ACHN (cell line): ENCODE measurements at regions not wholly inside any gene's neighbourhood (a gene's known extent, or its start where the extent isn't known, plus 50 kb on each side); places are given as distances from the start of the nearest gene placed in this dataset.
A peak's percentile ranks its signal among the peaks of the same experiment; 100 is the strongest.
"Not testable (repeated sequence)": the region's sequence is repeated elsewhere in the genome, so short reads cannot be mapped to it uniquely, and the experiment has no call there.

Experiments
- DNase-seq: peaks from one replicate; pipeline ENCODE4 v3.0.0-alpha.2; 2015
- in situ Hi-C: cut with HindIII; loops from 2 replicates; pipeline ENCODE4 v1.10.0; 2017; ENCODE audit warnings: low sequenced_read_pairs, low pct_ligation_motif_present, low pct_unique_long_range_greater_than_20kb

DNA sequence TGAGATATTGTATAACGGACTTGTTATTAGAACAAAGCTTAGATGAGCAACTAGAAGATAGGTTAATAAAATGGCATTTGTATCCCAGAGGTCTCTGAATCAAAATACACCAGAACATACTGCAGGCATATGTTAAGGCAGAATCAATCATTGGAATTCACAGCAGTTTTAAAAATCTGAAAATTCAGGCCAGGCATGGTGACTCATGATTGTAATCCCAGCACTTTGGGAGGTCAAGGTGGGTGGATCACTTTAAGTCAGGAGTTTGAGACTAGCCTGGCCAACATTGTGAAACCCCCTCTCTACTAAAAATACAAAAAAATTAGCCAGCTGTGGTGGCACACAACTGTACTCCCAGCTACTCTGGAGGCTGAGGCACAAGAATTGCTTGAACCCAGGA is 405.2 kb downstream of the ZEB2 start:
- in situ Hi-C loops, result no loop called here
- no peak for DNase-seq

DNA sequence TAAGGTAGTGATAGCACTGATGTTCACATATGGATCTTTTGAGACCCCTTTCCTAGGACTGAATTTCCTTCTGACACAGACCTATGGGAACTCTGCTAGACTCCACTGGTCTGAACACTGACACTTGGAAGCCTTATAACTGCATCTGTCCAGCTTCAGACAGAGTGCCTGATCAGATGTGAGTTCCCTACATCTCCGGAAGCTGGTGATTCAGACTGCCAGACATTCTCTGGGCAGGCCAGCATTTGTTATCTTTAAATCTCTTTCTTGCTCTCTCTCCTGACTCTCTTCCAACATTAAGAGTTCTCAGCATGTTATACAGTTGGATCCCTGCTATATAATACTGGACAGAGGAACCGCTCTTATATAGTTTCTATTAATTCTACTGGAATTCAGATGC is 408.5 kb downstream of the ZEB2 start:
- DNase-seq, result no peak
- in situ Hi-C loops, result no loop called here

- DNase-seq, in situ Hi-C loops: not testable (repeated sequence)
Measured at GRCh38 chr2:144106104-144106503, 413.8 kb downstream of the ZEB2 start.

GRCh38 chr2:144102386-144102785 is 417.5 kb downstream of the ZEB2 start:
- in situ Hi-C loops, result no loop called here
- no peak for DNase-seq

GRCh38 chr2:144099780-144100377 is 420.0 kb downstream of the ZEB2 start:
- in situ Hi-C loops, result no loop called here
- DNase-seq, result peak; percentile 81

DNA sequence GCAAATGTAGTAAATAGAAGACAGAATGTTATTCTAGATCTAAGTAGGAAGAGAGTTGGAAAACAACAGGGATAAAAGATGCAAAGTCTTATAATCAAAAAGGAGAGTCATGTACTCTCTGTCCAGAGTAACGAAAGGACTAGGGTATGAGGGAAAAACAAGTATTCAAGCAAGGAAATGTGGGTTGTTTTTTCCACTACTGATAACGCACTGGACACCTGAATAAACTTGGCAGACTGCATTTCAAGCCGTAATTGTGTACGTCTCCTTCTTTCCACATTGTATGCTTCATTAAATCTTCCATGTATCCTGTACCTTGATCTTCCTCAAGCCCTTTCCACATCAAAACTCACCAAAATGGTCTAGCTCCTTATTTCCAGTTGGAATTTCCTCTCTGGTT is 420.6 kb downstream of the ZEB2 start:
- DNase-seq, result no peak
- in situ Hi-C loops, result no loop called here

GRCh38 chr2:144097440-144098225 is 422.3 kb downstream of the ZEB2 start:
- in situ Hi-C loops, result no loop called here
- no peak for DNase-seq

GRCh38 chr2:144096531-144096930 is 423.4 kb downstream of the ZEB2 start:
- in situ Hi-C loops, result no loop called here
- no peak for DNase-seq

GRCh38 chr2:144094408-144095151 is 425.3 kb downstream of the ZEB2 start:
- in situ Hi-C loops, result no loop called here
- DNase-seq, result no peak

DNA sequence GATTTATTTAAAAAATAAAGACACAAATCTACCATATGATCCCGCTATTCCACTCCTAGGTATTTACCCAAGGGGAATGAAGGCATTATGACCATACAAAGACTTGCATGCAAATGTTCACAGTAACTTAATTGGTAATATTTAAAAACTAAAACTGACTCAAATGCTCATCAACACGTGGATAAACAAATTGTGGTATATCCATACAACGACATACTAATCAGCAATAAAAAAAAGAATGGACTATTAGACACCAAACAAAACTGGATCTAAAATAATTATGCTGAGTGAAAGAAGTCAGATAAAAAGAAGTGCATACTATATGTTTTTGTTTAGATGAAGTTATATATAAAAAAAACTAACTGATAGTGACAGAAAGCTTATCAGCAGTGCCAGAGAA is 428.3 kb downstream of the ZEB2 start:
- DNase-seq, result no peak
- in situ Hi-C loops, result no loop called here

- DNase-seq, result no peak
- in situ Hi-C loops, result no loop called here
Measured at GRCh38 chr2:144088863-144089262, 431.1 kb downstream of the ZEB2 start.

- no peak for DNase-seq
- in situ Hi-C loops, result no loop called here
Measured at GRCh38 chr2:144086965-144087364, 433.0 kb downstream of the ZEB2 start.

- DNase-seq, result no peak
- in situ Hi-C loops, result no loop called here
Measured at GRCh38 chr2:144085016-144085415, 434.9 kb downstream of the ZEB2 start.

DNA sequence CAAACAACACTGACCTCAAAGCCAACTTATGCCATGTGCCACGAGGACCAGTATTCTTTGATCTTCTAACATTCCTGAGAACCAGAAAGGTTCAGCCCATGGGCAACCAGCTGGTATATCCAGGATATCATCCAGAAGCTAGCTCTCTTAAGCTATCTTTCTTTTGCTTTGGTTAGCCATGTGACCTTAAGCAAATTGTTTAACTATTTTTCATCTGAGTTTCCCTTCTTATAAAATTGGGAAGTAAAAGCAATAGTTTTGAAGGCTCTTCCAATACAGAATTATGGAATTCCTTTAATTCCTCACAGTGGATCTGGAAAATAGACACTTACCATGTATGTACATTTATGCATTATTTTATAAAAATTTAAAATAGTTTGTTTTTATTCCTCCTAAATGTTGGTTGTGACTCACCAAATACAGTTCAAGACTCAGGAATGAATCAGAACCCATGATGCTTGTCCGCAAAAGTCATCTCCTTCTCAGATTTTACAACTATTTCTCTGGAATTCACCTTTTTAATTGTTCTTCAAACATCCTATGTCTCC is 435.7 kb downstream of the ZEB2 start:
- peak; percentile 68 for DNase-seq

DNA sequence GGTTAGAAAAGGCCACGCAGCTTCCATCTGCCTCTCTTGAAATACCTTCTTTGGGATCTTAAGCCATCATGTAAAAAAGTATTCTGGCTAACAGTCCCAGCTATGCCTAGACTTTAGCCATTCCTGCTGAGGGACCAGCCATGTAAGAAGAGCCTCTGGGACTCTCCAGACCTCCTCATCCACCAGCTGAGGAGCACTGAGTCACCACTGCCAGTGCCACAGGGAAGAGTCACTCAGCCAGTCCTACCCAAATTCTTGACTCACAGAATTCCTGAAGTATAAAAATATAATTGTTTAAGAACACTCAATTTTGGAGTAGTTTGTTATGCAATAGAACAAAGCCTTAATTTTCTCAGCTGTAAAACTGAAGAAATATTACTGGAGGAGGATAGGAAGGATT is 436.7 kb downstream of the ZEB2 start:
- peak; percentile 19 for DNase-seq
- in situ Hi-C loops, result no loop called here

More for the DNA sequence above, 435.7 kb downstream of the ZEB2 start:
- in situ Hi-C loops, result no loop called here

GRCh38 chr2:144082777-144083176 is 437.1 kb downstream of the ZEB2 start:
- in situ Hi-C loops, result no loop called here
- no peak for DNase-seq

DNA sequence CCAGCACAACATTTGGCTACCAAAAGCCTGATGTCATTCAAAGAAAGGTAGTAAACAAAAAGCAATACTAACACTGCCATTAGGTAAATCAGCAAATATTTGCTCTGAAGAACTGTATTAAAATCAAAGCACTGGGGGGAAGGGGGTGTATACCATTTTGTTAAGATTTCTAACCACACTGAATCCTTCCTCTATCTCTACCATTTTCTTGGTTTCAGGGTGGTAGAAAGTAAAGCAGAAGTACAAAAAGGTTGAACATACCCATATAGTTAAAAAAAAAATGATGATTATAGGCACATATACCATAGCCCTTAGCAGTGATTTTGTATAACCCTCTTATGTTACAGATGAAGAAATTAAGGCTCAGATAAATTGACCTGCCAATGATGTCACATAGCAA is 437.6 kb downstream of the ZEB2 start:
- in situ Hi-C loops, result no loop called here
- DNase-seq, result no peak

DNA sequence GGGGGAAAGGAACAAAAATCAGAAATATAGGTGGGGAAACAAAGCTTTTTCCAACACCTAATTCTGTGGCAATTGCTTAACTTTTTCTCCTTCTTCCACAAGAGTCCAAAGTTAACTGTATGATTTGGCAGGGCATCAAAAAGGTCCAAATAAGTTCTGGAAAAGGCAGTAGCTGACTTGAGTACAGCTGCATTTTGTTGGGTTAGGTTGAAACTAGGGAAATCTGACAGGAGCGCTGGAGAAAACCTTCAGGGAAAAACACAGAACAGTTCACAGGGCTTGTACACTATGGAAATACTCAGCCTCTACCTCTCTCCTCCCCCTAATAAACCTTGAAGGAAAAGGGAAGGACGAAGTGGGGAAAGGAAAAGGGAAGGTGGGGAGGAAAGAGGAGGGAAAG is 438.6 kb downstream of the ZEB2 start:
- DNase-seq, result no peak
- in situ Hi-C loops, result no loop called here

DNA sequence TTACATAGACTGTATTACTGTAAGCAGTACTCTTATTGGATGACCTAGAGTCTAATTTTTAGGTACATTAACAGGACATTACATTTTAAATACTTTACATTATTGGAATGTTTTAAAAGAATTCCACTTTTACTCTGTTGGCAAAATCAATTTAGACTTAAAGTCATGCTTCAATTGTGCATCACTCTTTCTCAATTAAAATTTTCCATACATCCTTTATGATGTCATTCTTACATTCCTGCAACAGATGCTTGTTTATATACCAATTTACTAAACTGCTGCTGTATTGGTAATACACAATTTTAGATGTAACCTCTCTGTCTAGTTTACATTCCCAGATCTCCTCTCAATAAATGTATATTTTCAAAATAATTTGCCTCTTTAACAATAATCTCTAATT is 440.1 kb downstream of the ZEB2 start:
- in situ Hi-C loops, result no loop called here
- no peak for DNase-seq
